IPS-20b (cell line): ENCODE measurements at regions not wholly inside any gene's neighbourhood (a gene's known extent, or its start where the extent isn't known, plus 50 kb on each side); places are given as distances from the start of the nearest gene placed in this dataset.

Experiments
- H3K27ac ChIP-seq: one replicate; pipeline ENCODE4 v1.5.1; 2013; ENCODE audit warnings: low read length
- H3K27me3 ChIP-seq: 2 replicates; pipeline ENCODE4 v1.6.1; 2013; ENCODE audit warnings: mild to moderate bottlenecking, low read length, inconsistent platforms; ENCODE audit not compliant: insufficient read depth
- H3K36me3 ChIP-seq: 2 replicates; pipeline ENCODE4 v1.6.1; 2013; ENCODE audit warnings: low read depth, mild to moderate bottlenecking, inconsistent platforms, low read length, moderate library complexity; ENCODE audit not compliant: insufficient read depth
- H3K4me1 ChIP-seq: 2 replicates; pipeline ENCODE4 v1.6.1; 2013; ENCODE audit warnings: mild to moderate bottlenecking, control low read depth, inconsistent platforms, low read length, moderate library complexity; ENCODE audit not compliant: insufficient read depth
- H3K4me3 ChIP-seq: 2 replicates; pipeline ENCODE4 v1.5.1; 2013; ENCODE audit warnings: mild to moderate bottlenecking, low read length, inconsistent platforms
- H3K9ac ChIP-seq: 2 replicates; pipeline ENCODE4 v1.6.1; 2013; ENCODE audit warnings: low read depth, mild to moderate bottlenecking, inconsistent platforms, low read length, moderate library complexity
- H3K9me3 ChIP-seq: 2 replicates; pipeline ENCODE4 v1.6.1; 2013; ENCODE audit warnings: mild to moderate bottlenecking, low read depth, low read length, inconsistent platforms; ENCODE audit not compliant: insufficient read depth

- H3K9ac ChIP-seq, result no peak overlapping the region
- no peaks in the 10 kb centered on the region for H3K9me3 ChIP-seq
- H3K27me3 ChIP-seq, result no peaks in the 10 kb centered on the region
- H3K36me3 ChIP-seq, result no peaks in the 10 kb centered on the region
- H3K27ac ChIP-seq, result no peak overlapping the region
- no peaks in the 10 kb centered on the region for H3K4me1 ChIP-seq
- no peak overlapping the region for H3K4me3 ChIP-seq
Observed at GRCh38 chr5:39896706-39897105, 471.9 kb upstream of the DAB2 start.

GRCh38 chr5:39896104-39896503, 471.3 kb upstream of the DAB2 start:
- H3K9ac ChIP-seq, result no peak overlapping the region
- no peaks in the 10 kb centered on the region for H3K27me3 ChIP-seq
- H3K4me1 ChIP-seq, result no peaks in the 10 kb centered on the region
- no peaks in the 10 kb centered on the region for H3K36me3 ChIP-seq
- no peak overlapping the region for H3K27ac ChIP-seq
- no peak overlapping the region for H3K4me3 ChIP-seq
- H3K9me3 ChIP-seq, result no peaks in the 10 kb centered on the region

- H3K36me3 ChIP-seq, result no peaks in the 10 kb centered on the region
- H3K9ac ChIP-seq, result no peak overlapping the region
- H3K4me3 ChIP-seq, result no peak overlapping the region
- H3K27ac ChIP-seq, result no peak overlapping the region
- H3K27me3 ChIP-seq, result no peaks in the 10 kb centered on the region
- H3K9me3 ChIP-seq, result no peaks in the 10 kb centered on the region
- H3K4me1 ChIP-seq, result no peaks in the 10 kb centered on the region
Observed at GRCh38 chr5:39892708-39893107, 467.9 kb upstream of the DAB2 start.

GRCh38 chr5:39891376-39891775, 466.6 kb upstream of the DAB2 start:
- Histone ChIP-seq H3K4me3 (no peak overlapping the region), H3K9ac (no peak overlapping the region), H3K9me3 (no peaks in the 10 kb centered on the region), H3K27ac (no peak overlapping the region), H3K27me3 (no peaks in the 10 kb centered on the region), H3K36me3 (no peaks in the 10 kb centered on the region), H3K4me1 (no peaks in the 10 kb centered on the region)

GRCh38 chr5:39880985-39881384, 456.2 kb upstream of the DAB2 start:
- Histone ChIP-seq H3K27ac (no peak overlapping the region), H3K36me3 (no peaks in the 10 kb centered on the region)

GRCh38 chr5:39877479-39877878, 452.7 kb upstream of the DAB2 start:
- Histone ChIP-seq H3K9me3 (no peaks in the 10 kb centered on the region), H3K27ac (no peak overlapping the region), H3K4me3 (no peak overlapping the region), H3K9ac (no peak overlapping the region), H3K4me1 (no peaks in the 10 kb centered on the region), H3K36me3 (no peaks in the 10 kb centered on the region), H3K27me3 (no peaks in the 10 kb centered on the region)

More at GRCh38 chr5:39880985-39881384, 456.2 kb upstream of the DAB2 start:
- Histone ChIP-seq H3K9me3 (no peaks in the 10 kb centered on the region), H3K4me3 (no peak overlapping the region), H3K9ac (no peak overlapping the region), H3K27me3 (no peaks in the 10 kb centered on the region), H3K4me1 (no peaks in the 10 kb centered on the region)

GRCh38 chr5:39876146-39876545, 451.4 kb upstream of the DAB2 start:
- Histone ChIP-seq H3K4me1 (no peaks in the 10 kb centered on the region), H3K9ac (no peak overlapping the region), H3K9me3 (no peaks in the 10 kb centered on the region), H3K27me3 (no peaks in the 10 kb centered on the region), H3K27ac (no peak overlapping the region), H3K4me3 (no peak overlapping the region), H3K36me3 (no peaks in the 10 kb centered on the region)

- H3K4me1 ChIP-seq, result no peaks in the 10 kb centered on the region
- H3K27me3 ChIP-seq, result no peaks in the 10 kb centered on the region
- H3K27ac ChIP-seq, result no peak overlapping the region
- H3K9ac ChIP-seq, result no peak overlapping the region
- H3K4me3 ChIP-seq, result no peak overlapping the region
- peaks cover 9% of the 10 kb centered on the region; the same call in 1 of the 2 replicates for H3K9me3 ChIP-seq
- H3K36me3 ChIP-seq, result no peaks in the 10 kb centered on the region
Observed at GRCh38 chr5:39870137-39870536, 445.4 kb upstream of the DAB2 start.

GRCh38 chr5:39869396-39869795, 444.6 kb upstream of the DAB2 start:
- Histone ChIP-seq H3K27ac (no peak overlapping the region), H3K27me3 (no peaks in the 10 kb centered on the region), H3K4me1 (no peaks in the 10 kb centered on the region), H3K36me3 (no peaks in the 10 kb centered on the region), H3K4me3 (no peak overlapping the region), H3K9me3 (peaks cover 9% of the 10 kb centered on the region; the same call in 1 of the 2 replicates), H3K9ac (no peak overlapping the region)

GRCh38 chr5:39867923-39868322, 443.1 kb upstream of the DAB2 start:
- Histone ChIP-seq H3K27me3 (no peaks in the 10 kb centered on the region), H3K4me1 (no peaks in the 10 kb centered on the region), H3K9me3 (peaks cover 9% of the 10 kb centered on the region; the same call in 1 of the 2 replicates), H3K36me3 (no peaks in the 10 kb centered on the region), H3K9ac (no peak overlapping the region), H3K27ac (no peak overlapping the region), H3K4me3 (no peak overlapping the region)

GRCh38 chr5:39863926-39864552, 439.3 kb upstream of the DAB2 start:
- no peak overlapping the region for H3K4me3 ChIP-seq
- H3K27ac ChIP-seq, result no peak overlapping the region
- no peaks in the 10 kb centered on the region for H3K27me3 ChIP-seq
- H3K36me3 ChIP-seq, result no peaks in the 10 kb centered on the region
- no peaks in the 10 kb centered on the region for H3K4me1 ChIP-seq
- no peak overlapping the region for H3K9ac ChIP-seq
- no peaks in the 10 kb centered on the region for H3K9me3 ChIP-seq

- no peaks in the 10 kb centered on the region for H3K4me1 ChIP-seq
Observed at GRCh38 chr5:39857041-39857440, 432.3 kb upstream of the DAB2 start.

More at GRCh38 chr5:39857041-39857440, 432.3 kb upstream of the DAB2 start:
- Histone ChIP-seq H3K9ac (no peak overlapping the region), H3K4me3 (no peak overlapping the region), H3K27ac (no peak overlapping the region), H3K9me3 (no peaks in the 10 kb centered on the region), H3K27me3 (no peaks in the 10 kb centered on the region), H3K36me3 (no peaks in the 10 kb centered on the region)
